ENCODE measurements at regions not wholly inside any gene's neighbourhood (a gene's known extent, or its start where the extent isn't known, plus 50 kb on each side); places are given as distances from the start of the nearest gene placed in this dataset.

DNA sequence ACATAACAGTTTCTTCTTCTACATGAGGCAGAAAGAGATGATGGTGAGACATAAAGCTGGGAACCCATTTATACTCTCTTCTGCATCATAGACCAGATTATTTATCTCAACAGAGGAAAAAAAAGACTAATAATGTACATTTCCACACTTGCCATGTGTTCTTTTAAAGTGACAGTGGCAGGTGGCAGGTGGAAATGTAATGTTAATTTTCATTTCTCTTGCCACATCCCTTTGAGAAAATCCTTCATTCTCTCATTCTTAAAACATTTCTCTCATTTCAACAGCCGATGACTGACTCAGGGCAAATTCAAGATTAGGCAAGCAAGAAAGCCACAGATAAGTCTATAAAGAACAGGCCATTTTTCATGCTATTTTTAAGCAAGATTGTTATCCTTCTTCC is 635.6 kb upstream of the SORCS1 start:
- Histone ChIP-seq H3K4me1 (ENCODE audit: control insufficient read depth in 1 of 2, insufficient read depth in 1 of 2, low read depth in 1 of 2, low read length in 1 of 2) (no peaks in the 10 kb centered on the region), H3K9me3 (no peaks in the 10 kb centered on the region), H3K27ac (no peak overlapping the region), H3K36me3 (no peaks in the 10 kb centered on the region), H3K27me3 (no peaks in the 10 kb centered on the region), H3K4me3 (ENCODE audit: low read depth in 1 of 2, low read length in 1 of 2) (no peak overlapping the region)
- TF ChIP-seq CTCF (IDR thresholded peaks at IDR 0.05), result no peak

GRCh38 chr10:107790271-107790670 is 625.8 kb upstream of the SORCS1 start:
- Histone ChIP-seq H3K27me3 (no peaks in the 10 kb centered on the region), H3K4me1 (ENCODE audit: control insufficient read depth in 1 of 2, insufficient read depth in 1 of 2, low read depth in 1 of 2, low read length in 1 of 2) (no peaks in the 10 kb centered on the region), H3K27ac (no peak overlapping the region), H3K9me3 (peaks cover 6% of the 10 kb centered on the region), H3K36me3 (no peaks in the 10 kb centered on the region), H3K4me3 (ENCODE audit: low read depth in 1 of 2, low read length in 1 of 2) (no peak overlapping the region)
- no peak for TF ChIP-seq CTCF (IDR thresholded peaks at IDR 0.05)

GRCh38 chr10:107771066-107771465 is 606.6 kb upstream of the SORCS1 start:
- Histone ChIP-seq H3K27ac (no peak overlapping the region), H3K4me1 (ENCODE audit: control insufficient read depth in 1 of 2, insufficient read depth in 1 of 2, low read depth in 1 of 2, low read length in 1 of 2) (peaks cover 3% of the 10 kb centered on the region in 2 experiments), H3K27me3 (no peaks in the 10 kb centered on the region), H3K4me3 (ENCODE audit: low read depth in 1 of 2, low read length in 1 of 2) (no peak overlapping the region), H3K9me3 (no peaks in the 10 kb centered on the region), H3K36me3 (no peaks in the 10 kb centered on the region)
- no peak for TF ChIP-seq CTCF (IDR thresholded peaks at IDR 0.05)

- H3K27ac ChIP-seq, result no peak overlapping the region
These were observed 602.7 kb upstream of the SORCS1 start for GRCh38 chr10:107767185-107767584.

GRCh38 chr10:107754814-107755213 is 590.3 kb upstream of the SORCS1 start:
- no peaks in the 10 kb centered on the region for H3K36me3 ChIP-seq
- TF ChIP-seq CTCF (IDR thresholded peaks at IDR 0.05), result no peak
- no peak overlapping the region for H3K4me3 ChIP-seq (ENCODE audit: low read depth in 1 of 2, low read length in 1 of 2)
- no peaks in the 10 kb centered on the region for H3K27me3 ChIP-seq
- no peaks in the 10 kb centered on the region for H3K9me3 ChIP-seq
- H3K4me1 ChIP-seq (ENCODE audit: control insufficient read depth in 1 of 2, insufficient read depth in 1 of 2, low read depth in 1 of 2, low read length in 1 of 2), result no peaks in the 10 kb centered on the region
- H3K27ac ChIP-seq, result no peak overlapping the region

More at GRCh38 chr10:107767185-107767584, 602.7 kb upstream of the SORCS1 start:
- H3K4me3 ChIP-seq (ENCODE audit: low read depth in 1 of 2, low read length in 1 of 2), result no peak overlapping the region
- TF ChIP-seq CTCF (IDR thresholded peaks at IDR 0.05), result no peak
- H3K36me3 ChIP-seq, result no peaks in the 10 kb centered on the region
- H3K4me1 ChIP-seq (ENCODE audit: control insufficient read depth in 1 of 2, insufficient read depth in 1 of 2, low read depth in 1 of 2, low read length in 1 of 2), result peaks cover 19 to 20% of the 10 kb centered on the region in 2 experiments
- no peaks in the 10 kb centered on the region for H3K27me3 ChIP-seq
- no peaks in the 10 kb centered on the region for H3K9me3 ChIP-seq

DNA sequence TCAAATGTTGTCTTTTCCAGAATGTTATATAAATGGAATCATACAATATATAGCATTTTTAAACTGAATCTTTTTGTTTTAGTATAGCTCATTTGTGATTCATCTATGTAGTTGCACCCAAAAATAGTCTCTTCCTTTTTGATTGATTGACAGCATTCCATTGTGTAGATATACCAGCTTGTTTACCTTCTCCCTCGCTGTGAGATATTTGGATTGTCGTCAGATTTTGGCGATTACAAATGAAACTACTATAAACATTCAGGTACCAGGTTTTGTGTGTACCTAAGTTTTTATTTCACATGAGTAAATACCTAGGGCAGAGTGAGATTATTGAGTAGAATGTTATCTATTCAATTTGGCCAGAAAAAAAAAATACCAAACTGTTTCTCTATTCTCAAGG is 584.7 kb upstream of the SORCS1 start:
- TF ChIP-seq CTCF (IDR thresholded peaks at IDR 0.05), result no peak
- H3K9me3 ChIP-seq, result no peaks in the 10 kb centered on the region
- no peaks in the 10 kb centered on the region for H3K27me3 ChIP-seq
- no peaks in the 10 kb centered on the region for H3K4me1 ChIP-seq (ENCODE audit: control insufficient read depth in 1 of 2, insufficient read depth in 1 of 2, low read depth in 1 of 2, low read length in 1 of 2)
- no peaks in the 10 kb centered on the region for H3K36me3 ChIP-seq
- no peak overlapping the region for H3K4me3 ChIP-seq (ENCODE audit: low read depth in 1 of 2, low read length in 1 of 2)
- H3K27ac ChIP-seq, result no peak overlapping the region
